ENCODE measurements at regions not wholly inside any gene's neighbourhood (a gene's known extent, or its start where the extent isn't known, plus 50 kb on each side); places are given as distances from the start of the nearest gene placed in this dataset.

- no peak for TF ChIP-seq CTCF (conservative IDR thresholded peaks at IDR 0.05)
- no peak for TF ChIP-seq ZFX (IDR thresholded peaks at IDR 0.05)
Observed at GRCh38 chr3:109887293-109887692, 549.9 kb upstream of the DPPA4 start.
